GM18498 (cell line): ENCODE measurements at regions not wholly inside any gene's neighbourhood (a gene's known extent, or its start where the extent isn't known, plus 50 kb on each side); places are given as distances from the start of the nearest gene placed in this dataset.

Experiments
- ATAC-seq: cut with Tn5 transposase; IDR thresholded peaks from one replicate; pipeline ENCODE4 v1.9.1; 2021; ENCODE audit warnings: mild to moderate bottlenecking, moderate library complexity; ENCODE audit not compliant: unreplicated experiment

DNA sequence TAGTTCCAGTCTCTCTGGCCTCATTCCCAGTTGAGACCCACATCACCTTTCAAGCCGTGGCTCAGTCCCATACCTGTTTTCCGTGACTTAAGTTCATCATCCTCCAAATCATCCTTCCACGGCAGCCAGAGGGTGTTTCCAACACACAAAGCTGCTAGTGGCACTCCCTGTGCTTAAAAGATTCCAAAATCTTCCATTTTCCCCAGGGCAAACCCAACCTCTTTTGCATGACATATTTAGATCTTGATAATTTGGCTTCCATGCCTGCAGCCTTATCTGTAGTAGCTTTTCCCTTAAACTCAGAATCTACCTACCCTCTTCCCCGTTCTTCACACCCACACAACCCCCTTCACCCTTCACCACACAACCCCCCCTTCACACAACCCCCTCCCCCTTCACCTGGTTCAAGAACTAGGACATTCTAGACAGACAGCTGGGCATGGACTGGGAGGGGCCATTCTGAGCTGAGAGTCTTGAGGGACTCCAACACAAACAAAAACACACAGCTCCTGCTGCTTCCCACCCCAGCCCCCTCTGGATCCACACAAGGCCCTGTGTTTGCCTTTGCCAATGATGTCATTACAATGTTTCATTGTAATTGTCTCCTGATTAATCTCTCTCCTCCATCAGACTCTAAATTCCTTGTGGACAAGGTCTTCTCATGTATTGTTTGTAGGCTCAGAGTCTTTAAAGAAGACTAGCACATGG, 268.2 kb downstream of the SH3GL2 start:
- no peak for ATAC-seq

DNA sequence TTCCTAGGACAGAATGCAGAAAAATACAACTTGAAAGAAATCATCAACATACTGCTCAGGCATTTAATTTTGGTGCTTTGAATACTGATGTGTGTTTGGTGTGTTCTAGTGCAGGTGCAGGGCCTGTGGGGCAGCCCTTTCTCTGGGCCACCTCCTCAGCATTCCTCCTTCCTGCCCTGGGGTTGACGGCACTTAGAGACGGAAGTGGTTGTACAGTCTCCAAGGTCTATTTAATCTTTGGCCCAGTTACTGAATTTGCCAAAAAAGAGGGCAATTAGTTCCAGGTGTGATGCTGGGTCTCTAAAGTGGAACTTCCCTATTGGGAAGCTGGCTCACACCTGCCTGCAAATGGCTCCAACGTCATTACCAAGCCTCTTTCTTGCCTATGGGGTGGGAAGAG, 269.0 kb downstream of the SH3GL2 start:
- no peak for ATAC-seq

DNA sequence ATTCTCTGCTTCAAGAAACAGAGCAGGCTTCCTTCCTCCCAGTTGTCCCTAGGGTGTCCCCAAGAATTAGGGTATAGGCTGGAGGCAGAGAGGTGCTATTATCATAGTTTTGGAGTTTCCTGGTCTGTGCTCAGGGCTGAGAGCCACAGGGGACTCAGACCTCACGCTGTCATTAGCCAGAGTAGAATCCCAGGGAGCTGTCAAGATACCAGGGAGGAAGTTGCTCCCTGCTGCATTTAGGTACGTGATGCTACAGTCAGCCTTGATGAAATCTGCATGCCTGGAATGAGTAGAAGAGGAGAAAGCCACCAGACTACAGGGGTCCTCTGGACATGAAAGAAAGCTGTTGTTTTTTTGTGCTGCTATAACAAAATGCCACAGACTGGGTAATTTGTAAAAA, 273.2 kb downstream of the SH3GL2 start:
- ATAC-seq: no peak

DNA sequence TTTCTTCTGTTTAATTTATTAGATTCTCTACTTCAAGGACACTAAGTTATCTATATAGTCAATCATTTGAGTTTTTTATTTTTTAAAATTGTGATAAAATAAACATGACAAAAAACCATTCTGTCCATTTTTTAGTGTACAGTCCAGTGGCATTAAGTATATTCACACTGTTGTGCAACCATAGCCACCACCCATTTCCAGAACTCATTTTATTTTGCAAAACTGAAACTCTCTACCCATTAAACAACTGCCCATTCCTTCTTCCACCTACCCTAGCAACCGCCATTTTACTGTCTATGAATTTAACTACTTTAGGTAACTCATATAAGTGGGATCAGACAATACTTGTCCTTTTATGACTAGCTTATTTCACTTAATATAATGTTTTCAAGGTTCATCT, 275.6 kb downstream of the SH3GL2 start:
- no peak for ATAC-seq

DNA sequence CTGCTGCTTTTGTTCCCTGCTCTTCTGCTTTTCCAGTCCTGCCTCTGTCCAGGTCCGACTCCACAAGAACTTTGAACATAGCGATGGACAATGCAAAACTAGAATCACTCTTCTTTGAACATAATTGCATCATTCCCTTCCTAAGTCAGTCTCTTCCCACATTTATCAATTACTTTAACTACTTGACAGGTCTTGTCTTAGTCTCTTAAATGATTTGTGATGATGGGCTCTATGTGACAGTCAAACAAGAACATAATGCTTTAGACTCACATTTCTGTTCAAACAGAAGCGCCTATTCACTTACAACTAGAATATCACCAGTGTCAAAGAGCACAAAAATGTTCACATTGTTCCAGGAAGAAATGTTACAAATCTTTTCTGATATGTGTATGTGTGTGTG, 278.1 kb downstream of the SH3GL2 start:
- ATAC-seq: no peak

DNA sequence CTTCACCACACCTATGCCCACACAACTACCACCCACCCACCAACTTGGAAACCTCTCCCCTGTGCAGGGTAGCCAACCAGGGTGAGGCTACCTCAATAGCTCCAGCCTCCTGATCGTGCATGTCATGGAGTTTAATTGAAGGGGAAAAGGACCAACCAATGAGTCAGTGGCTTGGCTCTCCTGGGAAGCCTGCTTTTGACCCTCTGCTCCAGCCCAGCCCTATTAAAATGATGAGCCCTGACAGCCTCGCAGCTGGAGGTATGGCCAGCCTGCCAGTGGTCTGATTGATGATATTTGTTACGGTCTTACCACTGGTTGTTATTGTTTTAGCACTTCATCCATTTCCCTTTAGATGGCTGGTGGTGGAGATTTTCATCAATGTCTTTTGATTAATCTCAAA, 280.4 kb downstream of the SH3GL2 start:
- ATAC-seq: no peak

DNA sequence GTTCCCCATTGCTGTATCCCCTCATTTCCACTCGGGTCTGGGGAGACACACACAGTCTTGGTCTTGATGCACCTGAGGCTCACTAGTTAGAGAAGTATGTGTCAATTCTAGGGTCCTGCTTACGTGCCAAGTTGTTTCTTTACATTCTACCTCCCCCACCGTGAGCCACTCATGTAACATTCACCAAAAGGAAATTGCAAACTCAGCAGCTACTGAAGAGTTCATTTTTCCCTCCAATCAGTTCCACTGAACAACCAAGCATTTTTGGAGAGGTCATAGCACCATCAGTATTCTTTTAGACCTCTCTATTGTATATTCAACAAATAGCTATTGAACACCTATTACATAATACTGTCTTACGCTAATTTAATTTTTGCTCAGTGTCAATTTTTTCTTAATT, 281.1 kb downstream of the SH3GL2 start:
- ATAC-seq: no peak

DNA sequence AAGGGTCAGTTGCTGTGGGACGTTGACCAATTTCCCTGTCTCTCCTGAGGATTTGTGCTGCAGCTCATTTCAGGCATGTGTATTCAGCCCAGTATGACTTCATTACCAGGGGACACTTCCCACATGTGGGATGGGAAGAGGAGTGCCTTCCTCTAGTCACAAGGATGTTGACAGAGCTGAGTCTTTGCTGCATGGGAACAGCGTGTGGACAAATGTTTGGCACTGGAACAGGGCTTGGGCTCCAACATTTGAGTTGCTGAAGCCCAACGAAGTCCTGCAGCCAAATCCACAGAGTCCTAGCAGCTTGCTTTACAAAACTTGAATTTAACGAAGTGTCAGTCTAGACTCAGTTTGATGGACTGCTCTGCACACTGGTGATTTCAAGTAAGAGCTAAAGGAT, 283.2 kb downstream of the SH3GL2 start:
- no peak for ATAC-seq

DNA sequence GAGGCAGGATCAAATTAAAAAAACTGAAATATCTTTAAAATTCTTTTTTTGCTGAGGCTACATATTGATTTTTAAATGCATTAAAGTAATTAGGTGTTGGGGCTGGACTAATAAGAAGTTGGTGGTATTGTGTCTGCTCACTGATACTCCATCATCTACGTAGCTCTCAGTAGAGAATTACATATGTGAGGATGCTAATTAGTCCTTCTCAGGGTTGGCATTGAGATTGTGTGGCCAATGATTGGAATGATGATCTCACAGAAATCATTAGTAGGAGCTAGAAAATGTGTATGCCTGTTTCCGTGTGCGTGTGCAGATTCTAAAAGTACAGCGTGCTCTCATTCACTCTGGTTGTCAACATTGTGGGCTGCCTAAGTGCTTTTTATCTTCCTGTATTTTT, 283.8 kb downstream of the SH3GL2 start:
- no peak for ATAC-seq

DNA sequence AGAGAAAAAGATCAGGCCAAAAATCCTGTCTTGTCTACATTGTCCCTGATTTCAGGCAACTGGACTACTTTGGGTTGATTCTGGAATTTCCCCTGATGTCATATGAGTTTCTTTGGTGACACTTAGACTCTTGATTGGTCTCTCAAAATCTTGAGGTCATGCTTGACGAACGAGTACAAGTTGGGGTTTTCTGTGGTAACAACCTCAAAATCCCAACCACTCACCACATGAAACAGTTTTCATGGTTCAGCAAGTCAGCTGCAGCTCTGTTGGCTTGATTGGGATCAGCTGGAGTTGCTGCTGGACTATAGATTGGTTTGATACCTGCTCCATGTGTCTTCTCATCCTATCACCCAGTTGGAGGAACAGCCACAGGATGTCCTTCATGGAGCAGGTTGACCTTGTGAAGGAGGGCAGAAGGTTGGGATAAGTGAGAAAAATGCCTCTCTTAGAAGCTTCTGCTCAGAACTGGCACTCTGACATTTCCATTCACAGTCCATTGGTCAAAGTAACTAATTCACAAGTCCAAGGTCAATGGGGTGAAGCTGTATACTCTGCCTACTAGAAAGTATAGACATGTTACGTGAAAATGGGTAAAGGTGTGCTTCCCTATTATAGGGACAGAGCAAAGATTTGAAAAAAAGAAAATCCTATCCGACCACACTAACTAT, 284.5 kb downstream of the SH3GL2 start:
- peak; percentile 95 for ATAC-seq

DNA sequence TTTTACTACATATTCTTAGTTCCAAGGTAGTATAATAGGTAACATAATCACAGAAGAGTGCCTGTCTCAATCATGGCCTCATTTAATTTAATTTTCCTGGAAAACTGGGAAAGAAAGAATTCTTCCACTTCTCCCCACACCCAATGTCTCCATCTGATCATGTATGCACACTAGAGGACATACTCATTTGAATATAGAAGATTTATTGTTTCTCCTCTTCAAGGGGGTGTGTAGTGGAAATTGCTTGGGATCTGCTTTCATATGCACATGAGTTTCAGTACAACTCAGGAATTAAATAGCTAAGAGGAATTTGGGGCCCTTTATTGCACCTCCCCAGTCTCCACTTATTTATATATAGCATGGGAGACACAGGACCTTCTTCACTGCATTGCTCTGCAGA, 285.1 kb downstream of the SH3GL2 start:
- ATAC-seq: no peak

DNA sequence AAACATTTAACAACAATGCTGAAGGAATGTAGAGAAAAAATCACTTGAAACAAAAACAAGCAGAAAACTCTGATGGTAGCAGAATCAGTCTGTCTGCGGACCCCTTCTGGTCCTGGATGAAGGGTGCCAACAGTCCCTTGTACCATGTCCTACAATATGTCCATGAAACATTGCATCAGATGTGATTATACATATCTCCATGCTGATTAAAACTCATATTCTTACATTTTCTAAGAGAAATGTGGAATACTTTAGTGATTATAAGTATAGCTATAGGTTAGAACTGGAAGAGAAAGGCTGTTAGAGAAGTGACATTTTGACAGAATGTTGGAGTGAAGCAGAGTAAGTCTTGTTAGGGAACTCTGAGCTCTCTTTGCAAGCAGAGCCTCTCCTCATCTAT, 286.1 kb downstream of the SH3GL2 start:
- no peak for ATAC-seq

DNA sequence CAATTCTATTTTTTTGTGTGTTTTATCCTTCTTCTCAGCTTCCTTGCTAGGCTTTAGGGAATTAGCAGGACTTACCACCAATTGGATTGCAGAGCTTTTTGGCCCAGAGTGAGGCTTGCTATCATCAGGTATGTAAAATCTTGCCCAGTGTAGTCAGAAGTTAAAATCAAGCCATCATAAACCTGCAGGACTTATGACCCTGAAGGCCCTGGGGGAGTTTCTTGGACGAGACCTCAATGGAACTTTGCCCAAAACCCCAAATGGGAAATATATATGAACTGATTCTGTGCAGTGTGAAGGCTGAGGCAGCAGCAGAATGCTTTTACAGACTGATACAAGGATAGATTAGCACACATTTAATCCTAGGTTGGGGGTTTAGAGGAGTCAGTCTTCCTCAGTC, 287.0 kb downstream of the SH3GL2 start:
- no peak for ATAC-seq

DNA sequence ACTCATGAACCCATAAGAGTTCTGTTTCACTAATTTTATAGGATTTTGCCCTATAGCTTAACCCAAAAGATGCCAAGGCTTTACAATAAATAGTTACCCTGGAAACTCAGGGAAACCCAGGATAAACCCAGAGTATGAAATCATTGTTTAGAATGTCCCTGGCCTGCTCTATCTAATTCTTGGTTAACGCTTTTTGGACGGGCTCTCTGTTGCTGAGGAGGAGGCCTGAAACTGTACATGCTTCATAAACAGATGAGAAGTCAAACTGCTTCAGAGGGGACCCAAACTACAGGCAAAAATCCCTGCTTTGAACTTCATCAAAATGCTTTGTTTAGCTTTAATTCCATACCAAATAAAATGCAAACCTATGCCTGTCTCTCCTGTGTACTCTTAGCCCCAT, 291.9 kb downstream of the SH3GL2 start:
- ATAC-seq: no peak

DNA sequence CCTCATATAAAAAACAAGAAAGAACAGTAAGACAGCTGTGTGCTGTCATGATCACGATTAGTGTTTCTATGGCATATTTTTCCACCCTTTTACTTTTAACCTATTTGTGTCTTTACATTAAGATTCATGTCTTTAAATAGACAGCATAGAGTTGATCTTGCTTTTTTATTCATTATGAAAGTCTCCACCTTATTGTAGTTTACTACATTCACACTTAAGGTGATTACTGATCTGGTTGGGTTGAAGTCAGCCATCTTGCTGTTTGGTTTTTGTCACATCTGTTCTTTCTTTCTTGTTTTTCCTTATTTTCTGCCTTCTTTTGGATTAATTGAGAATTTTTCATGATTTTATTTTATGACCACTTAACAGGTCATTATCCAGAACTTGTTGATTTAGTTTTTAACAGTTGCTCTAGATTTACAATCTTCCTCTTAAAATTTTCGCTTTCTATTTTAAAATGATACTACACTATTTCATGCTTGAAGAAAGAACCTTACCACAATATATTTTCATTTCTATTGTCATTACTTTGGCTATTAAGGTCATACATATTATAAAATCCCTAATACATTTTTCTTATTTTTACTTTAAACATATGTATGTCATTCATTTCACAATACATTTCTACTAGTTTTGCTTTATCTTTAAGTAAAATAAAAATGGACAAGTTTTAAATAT, 292.5 kb downstream of the SH3GL2 start:
- ATAC-seq: no peak

DNA sequence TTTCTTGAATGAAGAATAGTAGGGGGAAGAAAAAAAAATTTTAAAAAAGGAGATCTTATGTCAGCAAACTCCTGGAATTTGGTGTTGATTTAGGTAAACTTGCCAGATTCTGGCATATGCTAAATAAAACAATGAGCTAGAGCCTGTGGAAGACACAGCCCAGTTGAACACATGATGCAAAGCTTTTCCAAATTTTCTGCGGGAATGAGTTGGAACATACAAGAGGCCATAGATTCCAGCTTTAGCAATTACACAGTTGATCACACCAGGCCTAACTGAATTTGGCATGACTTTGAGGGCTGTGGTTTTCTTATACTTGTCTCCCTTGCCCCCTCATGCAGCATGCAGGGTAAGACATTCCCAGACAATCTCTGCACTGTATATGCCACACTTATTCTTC, 297.0 kb downstream of the SH3GL2 start:
- no peak for ATAC-seq

DNA sequence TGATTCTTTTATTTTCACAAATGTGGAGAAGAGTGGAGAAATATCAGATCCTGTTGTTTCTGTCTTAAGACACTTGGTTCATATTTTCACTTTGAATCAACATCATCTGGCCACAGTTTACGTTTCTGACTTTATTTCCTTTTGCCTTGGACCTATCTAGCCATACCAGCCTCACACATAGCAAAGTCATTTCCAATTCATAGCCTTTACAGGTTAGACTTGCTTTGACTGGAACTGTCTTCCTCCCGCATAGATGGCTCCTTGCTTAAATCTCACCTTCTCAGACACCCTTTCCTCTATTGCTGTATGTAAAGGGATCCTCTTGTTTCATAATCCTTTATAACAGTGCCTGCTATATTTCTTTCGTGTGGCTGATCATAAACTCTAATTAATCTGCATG, 297.8 kb downstream of the SH3GL2 start:
- ATAC-seq: no peak

DNA sequence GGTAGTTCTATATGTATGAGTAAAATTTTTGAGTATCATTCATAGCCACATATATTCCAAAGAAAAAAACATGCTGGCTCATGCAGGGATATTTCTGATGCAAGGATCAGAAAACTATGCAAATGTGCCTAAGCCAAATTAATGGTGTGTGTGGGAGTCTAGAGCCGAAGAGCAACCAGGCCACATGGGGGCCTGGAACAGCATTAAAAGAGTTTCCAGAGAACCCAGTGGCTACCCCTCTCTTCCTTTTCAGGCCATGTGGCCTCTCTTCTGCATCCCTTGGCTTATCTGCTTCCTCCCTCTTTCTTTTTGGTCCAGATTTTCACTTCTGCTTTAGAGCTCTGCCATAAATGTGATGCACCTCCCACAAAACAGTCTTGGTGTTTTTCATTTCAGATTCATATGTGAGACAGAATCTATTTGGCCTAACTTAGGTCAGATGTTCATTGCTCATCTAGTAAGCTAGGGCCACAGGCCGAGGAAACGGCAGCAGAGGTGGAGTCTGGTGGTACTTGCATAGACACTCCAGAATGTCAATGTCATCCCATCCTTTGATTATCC, 300.0 kb downstream of the SH3GL2 start:
- peak; percentile 62 for ATAC-seq

DNA sequence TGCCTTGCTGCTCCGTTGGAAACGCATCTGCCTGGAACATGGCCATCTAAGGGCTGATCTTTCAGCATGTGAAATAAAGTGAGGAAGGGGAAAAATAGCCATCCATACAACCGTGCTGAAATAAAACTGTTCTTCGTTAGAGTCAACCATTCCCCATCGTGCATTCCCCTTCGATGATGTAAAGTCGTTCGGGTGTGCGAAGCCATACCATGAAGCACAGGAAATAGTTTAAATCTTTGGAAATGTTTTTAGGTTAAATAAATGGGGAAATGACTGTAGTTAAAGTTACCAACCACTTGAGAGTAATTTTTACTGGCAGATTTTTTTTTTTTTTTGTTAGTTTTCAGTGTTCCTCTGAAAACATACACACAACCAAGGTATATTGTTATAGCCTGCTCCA, 302.5 kb downstream of the SH3GL2 start:
- ATAC-seq: no peak

DNA sequence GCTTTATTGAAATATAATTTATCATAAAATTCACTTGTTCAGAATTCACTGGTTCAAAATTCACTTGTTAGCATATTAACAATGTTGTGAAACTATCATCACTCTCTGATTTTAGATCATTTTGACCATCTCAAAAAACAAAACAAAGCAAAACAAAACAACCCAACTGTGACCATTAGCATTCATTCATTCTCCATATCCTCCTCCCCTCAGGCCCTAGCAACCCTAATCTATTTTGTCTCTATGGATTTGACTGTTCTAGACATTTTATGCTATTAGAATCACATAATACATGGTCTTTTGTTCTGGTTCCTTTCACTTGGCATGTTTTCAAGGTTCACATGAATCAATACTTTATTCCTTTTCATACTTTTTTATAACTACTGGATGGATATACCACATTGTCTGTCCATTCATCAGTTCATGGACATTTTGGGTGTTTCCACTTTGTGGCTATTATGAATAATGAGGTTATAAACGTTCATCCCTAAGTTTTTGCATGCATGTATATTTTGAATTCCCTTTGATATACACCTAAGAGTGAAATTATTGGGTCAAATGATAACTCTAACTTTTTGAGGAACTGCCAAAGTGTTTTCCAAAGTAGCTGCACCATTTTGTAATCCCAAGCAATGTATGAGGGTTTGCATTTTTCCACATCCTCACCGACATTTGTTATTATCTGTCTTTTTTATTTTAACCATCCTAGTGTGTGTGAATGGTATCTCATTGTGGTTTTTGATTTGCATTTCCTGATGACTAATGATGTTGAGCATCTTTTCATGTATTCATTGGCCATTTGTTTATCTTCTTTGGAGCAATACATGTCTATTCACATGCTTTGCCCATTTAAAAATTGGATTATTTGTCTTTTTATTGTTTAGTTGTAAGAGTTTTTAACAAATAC, 304.1 kb downstream of the SH3GL2 start:
- no peak for ATAC-seq

DNA sequence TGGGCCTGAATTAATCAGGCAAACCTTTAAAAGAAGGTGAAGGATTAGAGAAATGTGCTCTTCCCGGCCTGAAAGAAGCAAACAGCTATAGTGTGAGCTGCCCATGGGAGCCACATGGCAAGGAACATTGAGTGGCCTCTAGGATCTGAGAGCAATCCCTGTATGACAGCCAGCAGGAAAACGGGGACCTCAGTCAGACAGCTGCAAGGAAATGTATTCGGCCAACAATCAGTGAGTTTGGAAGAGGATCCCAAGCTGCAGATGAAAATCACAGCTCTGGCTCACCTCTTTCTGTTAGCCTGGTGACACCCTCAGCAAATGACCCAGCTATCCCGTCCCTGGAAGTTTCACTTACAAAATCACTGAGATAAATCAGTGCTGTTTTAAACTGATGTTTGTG, 309.2 kb downstream of the SH3GL2 start:
- no peak for ATAC-seq
